ENCODE measurements at regions not wholly inside any gene's neighbourhood (a gene's known extent, or its start where the extent isn't known, plus 50 kb on each side); places are given as distances from the start of the nearest gene placed in this dataset.
A peak's percentile ranks its signal among the peaks of the same experiment; 100 is the strongest.

- no peak for TF ChIP-seq ZNF274 (IDR thresholded peaks at IDR 0.05; ENCODE audit: borderline replicate concordance, extremely low read depth, low read length)
- no peak for TF ChIP-seq CHD2 (IDR thresholded peaks at IDR 0.05; ENCODE audit: low read length)
Measured at GRCh38 chr16:22977294-22977697, 163.3 kb downstream of the HS3ST2 start (continued).

GRCh38 chr16:22973522-22973921, 159.6 kb downstream of the HS3ST2 start:
- no peak for FAIRE-seq
- CTCF ChIA-PET (ENCODE audit: partially characterized antibody), result interaction anchor here (1.0 to 3.7 kb wide), 6 partner anchors 12 to 183 kb away, joined by 3 to 22 read pairs (median 4); no protein-coding TSS in a partner anchor

More at GRCh38 chr16:22973522-22973921, 159.6 kb downstream of the HS3ST2 start:
- POLR2A ChIA-PET (ENCODE audit: partially characterized antibody), result no interaction called here
- no peak overlapping the region for H4K5ac ChIP-seq (ENCODE audit: insufficient read length, low read depth, low read length)
- no peak overlapping the region for H2BK20ac ChIP-seq (ENCODE audit: low read length)
- no peak overlapping the region for H3K4ac ChIP-seq (replicated peaks; ENCODE audit: insufficient read length, low read depth, low read length)
- no peak overlapping the region for H3K23ac ChIP-seq (ENCODE audit: insufficient read length)
- no peak overlapping the region for H3K14ac ChIP-seq (ENCODE audit: insufficient read length)
- H3K9ac ChIP-seq (replicated peaks in 1 of 4; ENCODE audit: extremely low read depth in 1 of 4, low read depth in 3 of 4, low read length in 3 of 4), result no peak overlapping the region
- no peak overlapping the region for H3K4me3 ChIP-seq (ENCODE audit: extremely low read depth in 1 of 4, insufficient read depth in 2 of 4, low read depth in 3 of 4, low read length in 4 of 4)
- no peak overlapping the region for H2AK5ac ChIP-seq (ENCODE audit: low read depth, low read length)
- no peaks in the 10 kb centered on the region; the same call in 1 of the 2 replicates for H3K23me2 ChIP-seq (ENCODE audit: low read depth, low read length)
- no peak overlapping the region for H3K27ac ChIP-seq (ENCODE audit: low read depth, low read length)
- no peak overlapping the region for H3K18ac ChIP-seq (ENCODE audit: extremely low read depth, low read length)
- peaks cover 0 to 3% (median 0%) of the 10 kb centered on the region in 4 experiments; a peak in 2 of 7 replicates for H3K4me1 ChIP-seq (replicated peaks in 1 of 4; ENCODE audit: control insufficient read depth in 3 of 4, insufficient read depth in 4 of 4, low read length in 3 of 4)
- no peaks in the 10 kb centered on the region for H3K27me3 ChIP-seq (replicated peaks in 1 of 4; ENCODE audit: control insufficient read depth in 3 of 4, extremely low read depth in 1 of 4, insufficient read depth in 3 of 4, low read length in 3 of 4)
- H3K79me2 ChIP-seq (ENCODE audit: control insufficient read depth in 1 of 2, insufficient read depth in 2 of 2, low read length in 2 of 2), result no peaks in the 10 kb centered on the region
- no peak overlapping the region for H4K8ac ChIP-seq (ENCODE audit: extremely low read depth, insufficient read depth, low read length)
- no peaks in the 10 kb centered on the region for H4K20me1 ChIP-seq (replicated peaks in 1 of 2; ENCODE audit: control insufficient read depth in 1 of 2, insufficient read depth in 2 of 2, low read length in 2 of 2)
- H3K79me1 ChIP-seq (ENCODE audit: low read depth, low read length), result no peaks in the 10 kb centered on the region
- no peak overlapping the region for H2BK5ac ChIP-seq (ENCODE audit: low read depth, low read length)
- no peak overlapping the region for H2AFZ ChIP-seq (ENCODE audit: low read length)
- no peaks in the 10 kb centered on the region for H3K9me3 ChIP-seq (ENCODE audit: insufficient read depth in 2 of 2, low read depth in 1 of 2, low read length in 1 of 2)
- H2BK12ac ChIP-seq (ENCODE audit: low read depth, low read length), result no peak overlapping the region
- no peak overlapping the region for H4K91ac ChIP-seq (replicated peaks; ENCODE audit: insufficient read length, low read length)
- H3K56ac ChIP-seq (replicated peaks; ENCODE audit: insufficient read length, low read depth, low read length), result no peak overlapping the region
- TF ChIP-seq RAD21 (IDR thresholded peaks at IDR 0.05 in 1 of 2, conservative IDR thresholded peaks at IDR 0.05 in 1 of 2; ENCODE audit: low read depth in 2 of 2, low read length in 2 of 2), result peak in 1 of 2 experiments; percentile 34; a peak in 2 of 4 replicates
- TF ChIP-seq SIRT6 (IDR thresholded peaks at IDR 0.05; ENCODE audit: low read length), result no peak
- peak in 2 of 3 experiments; percentile 19 to 24; a peak in 2 of 4 replicates for TF ChIP-seq CTCF (IDR thresholded peaks at IDR 0.05; ENCODE audit: control extremely low read depth in 1 of 3, insufficient read depth in 1 of 3, low read depth in 1 of 3, low read length in 3 of 3)
- no peak for TF ChIP-seq GABPA (IDR thresholded peaks at IDR 0.05; ENCODE audit: borderline replicate concordance, insufficient read depth, low read length)
- peak in 1 of 2 experiments; percentile 35 for DNase-seq (ENCODE audit: low read depth in 1 of 2, low spot score in 2 of 2)
- H3K36me3 ChIP-seq (ENCODE audit: control insufficient read depth in 2 of 4, insufficient read depth in 4 of 4, low read length in 3 of 4), result no peaks in the 10 kb centered on the region
- H3K4me2 ChIP-seq (ENCODE audit: insufficient read depth in 1 of 2, low read depth in 2 of 2, low read length in 2 of 2), result no peak overlapping the region
- H2BK120ac ChIP-seq (replicated peaks; ENCODE audit: low read depth, low read length), result no peak overlapping the region
- no peak overlapping the region for H2BK15ac ChIP-seq (ENCODE audit: low read length)
